Natural killer cell (primary cell): ENCODE measurements at regions not wholly inside any gene's neighbourhood (a gene's known extent, or its start where the extent isn't known, plus 50 kb on each side); places are given as distances from the start of the nearest gene placed in this dataset.

Experiments used
- ATAC-seq, 3 donors: fragments of 150-1000 bp in 2 of 3; fragments of 200-7000 bp in 1 of 3; cut with Tn5 transposase; 1 replicate in 1 of 3; 2 replicates in 2 of 3; pipeline ENCODE4 v1.10.0; 2021; ENCODE audit warnings: mild to moderate bottlenecking in 2 of 3, moderate library complexity in 2 of 3
- DNase-seq, 2 donors: peaks; one replicate each; pipeline versions ENCODE4 v3.0.0 to v3.0.0-alpha.2; 2013 to 2021; ENCODE audit warnings: mixed read lengths in 1 of 2
- H3K27ac ChIP-seq: one replicate; pipeline ENCODE4 v1.5.1; 2013; ENCODE audit warnings: mild to moderate bottlenecking, low read length
- H3K27me3 ChIP-seq: one replicate; pipeline ENCODE4 v1.6.1; 2013; ENCODE audit warnings: low read length; ENCODE audit not compliant: control insufficient read depth, insufficient read depth
- H3K36me3 ChIP-seq: one replicate; pipeline ENCODE4 v1.6.1; 2013; ENCODE audit warnings: low read length; ENCODE audit not compliant: control insufficient read depth, insufficient read depth
- H3K4me1 ChIP-seq: one replicate; pipeline ENCODE4 v1.6.1; 2013; ENCODE audit warnings: low read length; ENCODE audit not compliant: control insufficient read depth, insufficient read depth
- H3K4me3 ChIP-seq: one replicate; pipeline ENCODE4 v1.5.1; 2013; ENCODE audit warnings: low read length
- H3K9me3 ChIP-seq: one replicate; pipeline ENCODE4 v1.6.1; 2013; ENCODE audit warnings: low read length; ENCODE audit not compliant: control insufficient read depth, insufficient read depth
- H3K27ac Mint-ChIP-seq, 2 donors: one replicate each; pipeline ENCODE4 v1.8.0; 2022; ENCODE audit warnings: mild to moderate bottlenecking in 2 of 2, mixed read lengths in 2 of 2, moderate library complexity in 1 of 2
- H3K27me3 Mint-ChIP-seq, 2 donors: one replicate each; pipeline ENCODE4 v1.8.0; 2022; ENCODE audit warnings: low read depth in 2 of 2, mixed read lengths in 2 of 2
- H3K36me3 Mint-ChIP-seq: one replicate; pipeline ENCODE4 v1.8.0; 2022; ENCODE audit warnings: mixed read lengths
- H3K4me1 Mint-ChIP-seq, 2 donors: one replicate each; pipeline ENCODE4 v1.8.0; 2022; ENCODE audit warnings: mixed read lengths in 2 of 2
- H3K4me3 Mint-ChIP-seq: one replicate; pipeline ENCODE4 v1.8.0; 2022; ENCODE audit warnings: mild to moderate bottlenecking, moderate library complexity, mixed read lengths
- H3K9me3 Mint-ChIP-seq, 2 donors: one replicate each; pipeline ENCODE4 v1.8.0; 2022; ENCODE audit warnings: mixed read lengths in 2 of 2
- CTCF ChIP-seq: fragments of 200-600 bp; IDR thresholded peaks from one replicate; pipeline ENCODE4 v1.8.0; 2022; ENCODE audit warnings: antibody characterized with exemption
- WGBS: methylation state at CpG from one replicate; pipeline ENCODE4 v1.1.7; 2013; ENCODE audit warnings: missing lambda C conversion rate; ENCODE audit not compliant: insufficient coverage; 5-methylcytosine and 5-hydroxymethylcytosine counted together
- intact Hi-C: fragments of 100-400 bp; cut with micrococcal nuclease; formaldehyde crosslinking; loops from one replicate; pipeline ENCODE4 v1.14.2; 2022

GRCh38 chr3:4062621-4063020, 240.5 kb upstream of the SETMAR start:
- TF ChIP-seq CTCF: no peak
- H3K27me3 Mint-ChIP-seq: no peaks in the 10 kb centered on the region
- H3K4me1 Mint-ChIP-seq: peaks cover 9 to 10% of the 10 kb centered on the region in 2 donors
- 90% methylated on average over 1 of the region's 1 CpG for WGBS
- Histone ChIP-seq H3K36me3 (no peaks in the 10 kb centered on the region), H3K9me3 (no peaks in the 10 kb centered on the region), H3K27me3 (no peaks in the 10 kb centered on the region), H3K4me3 (no peak overlapping the region), H3K27ac (no peak overlapping the region), H3K4me1 (peaks cover 4% of the 10 kb centered on the region)
- no peaks in the 10 kb centered on the region for H3K9me3 Mint-ChIP-seq
- no peak overlapping the region for H3K27ac Mint-ChIP-seq
- DNase-seq (no peak), ATAC-seq (no peak)
- no peak overlapping the region for H3K4me3 Mint-ChIP-seq
- H3K36me3 Mint-ChIP-seq: no peaks in the 10 kb centered on the region
- intact Hi-C loops: no loop called here

- Mint-ChIP-seq H3K4me1 (peaks cover 9 to 10% of the 10 kb centered on the region in 2 donors), H3K4me3 (no peak overlapping the region), H3K27ac (no peak overlapping the region), H3K36me3 (no peaks in the 10 kb centered on the region), H3K27me3 (no peaks in the 10 kb centered on the region), H3K9me3 (no peaks in the 10 kb centered on the region)
- DNase-seq (no peak), ATAC-seq (no peak)
- no peaks in the 10 kb centered on the region for H3K27me3 ChIP-seq
- H3K9me3 ChIP-seq: no peaks in the 10 kb centered on the region
- H3K27ac ChIP-seq: no peak overlapping the region
- intact Hi-C loops: no loop called here
- no peaks in the 10 kb centered on the region for H3K36me3 ChIP-seq
- peaks cover 4% of the 10 kb centered on the region for H3K4me1 ChIP-seq
- no peak for TF ChIP-seq CTCF
- H3K4me3 ChIP-seq: no peak overlapping the region
- 83% methylated on average over 3 of the region's 4 CpGs for WGBS
Measured at GRCh38 chr3:4063916-4064574, 239.1 kb upstream of the SETMAR start.

DNA sequence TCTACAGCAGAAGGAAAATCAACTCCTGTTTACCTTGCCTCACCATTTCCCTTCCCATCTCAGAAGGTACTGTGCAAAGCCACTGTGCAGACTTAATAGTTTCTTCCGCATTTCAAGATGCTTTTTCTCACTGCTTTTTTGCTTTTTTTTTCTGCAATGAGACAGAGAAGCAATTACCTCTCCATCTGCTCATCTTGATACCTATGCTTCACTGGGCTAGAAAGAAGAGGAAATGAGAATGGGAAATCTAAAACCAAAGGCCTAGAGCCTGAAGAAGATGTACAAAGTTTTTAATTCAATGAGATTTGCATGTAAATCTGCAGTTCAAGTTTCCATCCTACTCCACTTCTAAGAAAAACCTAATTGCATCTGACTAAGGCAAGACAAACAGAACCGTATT, 238.1 kb upstream of the SETMAR start:
- no peak for TF ChIP-seq CTCF
- DNase-seq (no peak), ATAC-seq (no peak)
- H3K9me3 ChIP-seq: no peaks in the 10 kb centered on the region
- Mint-ChIP-seq H3K9me3 (no peaks in the 10 kb centered on the region), H3K4me3 (no peak overlapping the region), H3K36me3 (no peaks in the 10 kb centered on the region), H3K4me1 (peaks cover 9 to 10% of the 10 kb centered on the region in 2 donors), H3K27me3 (no peaks in the 10 kb centered on the region), H3K27ac (no peak overlapping the region)
- no peaks in the 10 kb centered on the region for H3K27me3 ChIP-seq
- no peak overlapping the region for H3K27ac ChIP-seq
- WGBS: 76% methylated on average over 2 of the region's 2 CpGs
- no peak overlapping the region for H3K4me3 ChIP-seq
- H3K4me1 ChIP-seq: peaks cover 4% of the 10 kb centered on the region
- no peaks in the 10 kb centered on the region for H3K36me3 ChIP-seq
- intact Hi-C loops: no loop called here

DNA sequence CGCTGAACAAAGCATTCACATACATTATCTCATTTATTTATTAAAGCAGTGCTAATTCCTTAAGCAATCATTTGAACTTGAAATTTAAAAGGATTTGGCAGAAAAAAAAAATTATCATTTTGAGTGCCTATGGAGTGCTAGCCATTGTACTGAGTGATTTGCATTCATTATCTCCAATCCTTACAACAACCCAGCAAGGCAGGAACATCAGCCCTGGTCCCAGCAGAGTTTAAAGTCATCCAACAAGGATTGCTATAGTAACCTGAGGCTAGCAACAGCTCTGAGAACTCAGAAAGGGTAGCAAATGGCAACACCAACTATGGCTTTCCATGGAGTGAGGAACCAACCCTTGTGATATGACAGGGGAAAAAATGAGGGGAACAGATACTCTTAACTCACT, 237.6 kb upstream of the SETMAR start:
- intact Hi-C loops: no loop called here
- Mint-ChIP-seq H3K4me1 (peaks cover 9 to 10% of the 10 kb centered on the region in 2 donors), H3K27me3 (no peaks in the 10 kb centered on the region), H3K4me3 (no peak overlapping the region), H3K27ac (no peak overlapping the region), H3K9me3 (no peaks in the 10 kb centered on the region), H3K36me3 (no peaks in the 10 kb centered on the region)
- no CpG with 5 or more reads among the region's 1 CpG for WGBS
- no peaks in the 10 kb centered on the region for H3K27me3 ChIP-seq
- H3K36me3 ChIP-seq: no peaks in the 10 kb centered on the region
- no peak overlapping the region for H3K27ac ChIP-seq
- ATAC-seq (no peak), DNase-seq (no peak)
- no peaks in the 10 kb centered on the region for H3K9me3 ChIP-seq
- H3K4me1 ChIP-seq: peaks cover 4% of the 10 kb centered on the region
- H3K4me3 ChIP-seq: no peak overlapping the region
- TF ChIP-seq CTCF: no peak
